SK-N-MC (cell line): ENCODE measurements at regions not wholly inside any gene's neighbourhood (a gene's known extent, or its start where the extent isn't known, plus 50 kb on each side); places are given as distances from the start of the nearest gene placed in this dataset.

Source experiments
- EZH2 ChIP-seq: fragments of 200-600 bp; sonication (generic); IDR thresholded peaks from one replicate; pipeline ENCODE4 v1.6.1; 2017; ENCODE audit warnings: antibody characterized with exemption
- FOXP2 ChIP-seq: optimal IDR thresholded peaks from 2 replicates; pipeline ENCODE3; 2011; ENCODE audit warnings: mild to moderate bottlenecking, moderate library complexity; ENCODE audit not compliant: insufficient read depth; ENCODE audit errors: extremely low read length, control extremely low read depth
- POLR2AphosphoS5 ChIP-seq: IDR thresholded peaks from 2 replicates; pipeline ENCODE4 v1.6.1; 2012; ENCODE audit warnings: mild to moderate bottlenecking, low read depth, low read length, borderline replicate concordance

GRCh38 chr17:68102318-68102758 lies 66.8 kb downstream of the KPNA2 start:
- TF ChIP-seq EZH2 = no peak
- TF ChIP-seq POLR2AphosphoS5 = no peak
- TF ChIP-seq FOXP2 = no peak
